ENCODE measurements at regions not wholly inside any gene's neighbourhood (a gene's known extent, or its start where the extent isn't known, plus 50 kb on each side); places are given as distances from the start of the nearest gene placed in this dataset.

GRCh38 chr9:135376511-135377265, 102.9 kb upstream of the PPP1R26 start:
- DNase-seq (ENCODE audit: low spot score in 2 of 2), result no peak
- Histone ChIP-seq H3K27me3 (peaks cover 0 to 26% of the 10 kb centered on the region in 2 donors), H3K27ac (no peak overlapping the region), H3K9me3 (peaks cover 0 to 15% (median 0%) of the 10 kb centered on the region in 4 donors), H3K36me3 (no peaks in the 10 kb centered on the region), H3K4me3 (no peak overlapping the region), H3K4me1 (no peaks in the 10 kb centered on the region)
- 29 to 33% methylated on average over 19 to 21 of the region's 22 CpGs for WGBS, 2 donors
- TF ChIP-seq CTCF (IDR thresholded peaks at IDR 0.05) (no peak), POLR2A (IDR thresholded peaks at IDR 0.05) (no peak), EP300 (IDR thresholded peaks at IDR 0.05) (no peak)

- 85% methylated on average over 10 of the region's 12 CpGs for WGBS, 2 donors
- peaks cover 0 to 26% of the 10 kb centered on the region in 2 donors for H3K27me3 ChIP-seq
- no peak overlapping the region for H3K4me3 ChIP-seq
These were observed 102.2 kb upstream of the PPP1R26 start for GRCh38 chr9:135377431-135377830.

GRCh38 chr9:135378751-135379150, 100.8 kb upstream of the PPP1R26 start:
- H3K9me3 ChIP-seq, result peaks cover 0 to 15% (median 0%) of the 10 kb centered on the region in 4 donors
- no peaks in the 10 kb centered on the region for H3K36me3 ChIP-seq
- H3K27me3 ChIP-seq, result peaks cover 0 to 23% of the 10 kb centered on the region in 2 donors
- no peak overlapping the region for H3K4me3 ChIP-seq
- 82 to 91% methylated on average over 5 to 10 of the region's 15 CpGs for WGBS, 2 donors
- DNase-seq (ENCODE audit: low spot score in 2 of 2), result no peak
- H3K27ac ChIP-seq, result no peak overlapping the region
- H3K4me1 ChIP-seq, result no peaks in the 10 kb centered on the region
- TF ChIP-seq POLR2A (IDR thresholded peaks at IDR 0.05), result no peak
- TF ChIP-seq EP300 (IDR thresholded peaks at IDR 0.05), result no peak
- TF ChIP-seq CTCF (IDR thresholded peaks at IDR 0.05), result no peak

More at GRCh38 chr9:135377431-135377830, 102.2 kb upstream of the PPP1R26 start:
- Histone ChIP-seq H3K4me1 (no peaks in the 10 kb centered on the region), H3K9me3 (peaks cover 0 to 15% (median 0%) of the 10 kb centered on the region in 4 donors), H3K27ac (no peak overlapping the region), H3K36me3 (no peaks in the 10 kb centered on the region)
- no peak for DNase-seq (ENCODE audit: low spot score in 2 of 2)
- TF ChIP-seq CTCF (IDR thresholded peaks at IDR 0.05) (no peak), EP300 (IDR thresholded peaks at IDR 0.05) (no peak), POLR2A (IDR thresholded peaks at IDR 0.05) (no peak)

GRCh38 chr9:135379540-135380267, 99.9 kb upstream of the PPP1R26 start:
- H3K36me3 ChIP-seq, result no peaks in the 10 kb centered on the region
- H3K27me3 ChIP-seq, result peaks cover 0 to 18% of the 10 kb centered on the region in 2 donors
- TF ChIP-seq EP300 (IDR thresholded peaks at IDR 0.05) (no peak), CTCF (IDR thresholded peaks at IDR 0.05) (no peak), POLR2A (IDR thresholded peaks at IDR 0.05) (no peak)
- no peak for DNase-seq (ENCODE audit: low spot score in 2 of 2)
- H3K4me1 ChIP-seq, result no peaks in the 10 kb centered on the region
- no peak overlapping the region for H3K27ac ChIP-seq
- 83 to 89% methylated on average over 7 to 11 of the region's 11 CpGs for WGBS, 2 donors
- H3K9me3 ChIP-seq, result peaks cover 0 to 15% (median 0%) of the 10 kb centered on the region in 4 donors
- H3K4me3 ChIP-seq, result no peak overlapping the region
